HG03159 (cell line): ENCODE measurements at regions not wholly inside any gene's neighbourhood (a gene's known extent, or its start where the extent isn't known, plus 50 kb on each side); places are given as distances from the start of the nearest gene placed in this dataset.

ENCODE experiments used
- ATAC-seq: cut with Tn5 transposase; IDR thresholded peaks from one replicate; pipeline ENCODE4 v1.9.1; 2021; ENCODE audit warnings: mild to moderate bottlenecking, moderate library complexity; ENCODE audit not compliant: unreplicated experiment

- ATAC-seq = no peak
Observed at GRCh38 chr22:47394504-47395440, 632.3 kb downstream of the TBC1D22A start.

DNA sequence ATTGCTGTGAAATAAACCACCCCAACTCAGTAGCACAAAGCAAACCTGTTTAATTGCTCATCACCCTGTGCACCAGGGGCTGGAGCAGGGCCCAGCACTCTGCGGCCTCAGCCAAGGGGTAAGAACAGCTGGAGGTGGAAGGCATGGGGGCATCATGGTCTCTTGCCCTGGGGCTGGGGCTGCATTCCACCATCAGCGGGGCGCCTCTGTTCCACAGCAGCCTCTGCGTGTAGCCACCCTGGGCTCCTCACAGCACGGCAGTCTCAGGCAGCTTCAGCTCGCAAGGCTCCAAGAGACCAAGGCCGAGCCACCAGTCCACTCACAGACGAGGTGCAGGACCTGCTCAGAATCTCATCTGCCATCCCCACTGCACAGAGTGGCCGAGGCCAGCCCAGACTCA, 630.7 kb downstream of the TBC1D22A start:
- ATAC-seq = no peak

- no peak for ATAC-seq
Observed at GRCh38 chr22:47392729-47393128, 630.3 kb downstream of the TBC1D22A start.

DNA sequence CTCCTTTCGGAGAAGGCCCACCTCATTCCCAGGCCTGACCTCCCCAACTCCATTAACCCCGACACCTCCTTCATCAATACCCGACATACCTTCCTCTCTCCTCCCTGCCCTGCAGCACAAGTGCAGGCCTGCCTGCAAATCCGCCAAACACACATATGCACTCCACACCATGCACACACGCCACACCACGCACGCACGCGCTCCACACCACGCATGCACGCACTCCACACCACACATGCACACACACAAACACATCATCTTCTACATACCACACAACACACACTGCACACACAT, 629.6 kb downstream of the TBC1D22A start:
- ATAC-seq = no peak

DNA sequence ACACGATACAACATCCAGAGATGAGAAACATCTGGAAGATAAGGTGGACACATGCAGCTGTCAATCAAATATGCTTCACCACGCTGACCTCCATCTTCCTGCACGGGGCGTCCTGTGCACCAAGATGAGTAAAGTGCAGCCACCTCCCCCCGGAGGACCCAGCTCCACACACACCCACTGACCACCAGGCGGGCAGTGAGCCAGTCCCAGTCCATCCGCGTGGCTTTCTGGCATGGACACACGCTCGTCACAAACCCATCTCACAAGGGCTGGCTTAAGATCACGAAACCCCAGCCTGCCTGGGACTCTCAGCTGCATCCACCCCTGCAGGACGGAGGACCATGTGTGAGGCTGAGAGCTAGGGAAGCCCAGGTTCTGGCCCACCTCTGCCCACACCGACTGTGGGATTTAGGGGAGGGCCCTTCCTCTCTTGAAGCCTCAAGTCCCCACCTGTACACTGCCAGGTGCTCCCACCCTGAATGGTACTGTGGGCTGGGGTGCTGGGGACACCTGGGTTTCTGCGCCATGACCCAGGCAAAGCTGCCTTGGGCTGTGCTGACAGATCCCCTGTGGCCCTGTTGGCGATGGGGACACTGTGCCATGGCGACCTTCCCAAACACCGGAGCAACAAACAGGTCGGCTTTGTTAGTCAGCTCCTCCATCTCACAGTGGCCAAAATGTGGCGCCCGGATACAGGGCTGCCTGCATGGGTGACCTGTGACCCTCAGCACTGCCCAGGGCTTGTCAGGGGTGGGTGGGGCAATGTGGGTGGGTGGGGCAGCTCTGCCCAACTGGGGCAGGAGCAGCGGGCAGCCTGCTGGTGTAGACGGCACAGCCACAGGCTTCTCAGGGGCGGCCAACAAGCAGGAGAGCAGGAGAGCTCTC, 629.0 kb downstream of the TBC1D22A start:
- no peak for ATAC-seq

GRCh38 chr22:47390026-47390970, 627.8 kb downstream of the TBC1D22A start:
- ATAC-seq = no peak

DNA sequence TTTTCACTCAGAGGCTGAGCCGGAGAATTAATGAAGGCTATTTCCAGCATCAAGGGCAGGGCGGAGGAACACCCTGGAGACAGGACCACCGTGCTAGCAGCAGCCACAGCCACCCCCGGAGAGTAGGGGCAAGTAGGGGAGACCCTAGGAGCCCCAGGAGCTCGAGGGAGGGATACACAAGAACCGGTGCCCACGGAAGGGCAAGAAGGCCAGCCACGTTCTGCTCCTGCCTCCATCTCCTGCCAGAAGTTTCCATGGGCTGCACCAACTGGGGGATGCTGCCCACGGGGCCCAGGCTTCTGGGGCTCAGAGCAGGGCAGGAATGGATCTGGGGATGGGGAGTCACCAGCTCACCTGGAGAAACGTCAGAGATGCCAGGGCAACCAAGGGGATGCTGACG, 626.8 kb downstream of the TBC1D22A start:
- ATAC-seq = no peak

DNA sequence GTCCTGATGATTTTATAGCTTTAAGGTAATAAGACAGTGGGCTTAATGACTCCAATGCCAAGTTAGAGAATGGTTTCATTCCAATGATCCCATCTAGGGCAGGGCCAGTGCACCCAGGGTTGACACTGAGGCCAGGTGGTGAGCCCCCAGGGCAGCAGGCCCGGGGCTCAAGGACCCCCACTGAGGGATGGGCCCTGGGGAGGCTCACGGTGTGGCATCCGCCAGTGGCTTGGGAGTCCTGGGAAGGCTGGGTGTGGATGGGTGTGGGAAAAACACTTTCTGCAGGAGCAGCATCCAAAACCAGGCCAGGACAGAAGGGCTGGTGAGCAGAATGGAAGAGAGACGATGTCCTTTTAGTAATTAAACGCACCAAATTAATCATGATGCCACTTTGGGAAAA, 626.3 kb downstream of the TBC1D22A start:
- ATAC-seq = no peak

GRCh38 chr22:47388331-47388730, 625.9 kb downstream of the TBC1D22A start:
- ATAC-seq = no peak

- ATAC-seq = no peak
Observed at GRCh38 chr22:47386812-47387510, 624.5 kb downstream of the TBC1D22A start.

- no peak for ATAC-seq
Observed at GRCh38 chr22:47384977-47385376, 622.5 kb downstream of the TBC1D22A start.

DNA sequence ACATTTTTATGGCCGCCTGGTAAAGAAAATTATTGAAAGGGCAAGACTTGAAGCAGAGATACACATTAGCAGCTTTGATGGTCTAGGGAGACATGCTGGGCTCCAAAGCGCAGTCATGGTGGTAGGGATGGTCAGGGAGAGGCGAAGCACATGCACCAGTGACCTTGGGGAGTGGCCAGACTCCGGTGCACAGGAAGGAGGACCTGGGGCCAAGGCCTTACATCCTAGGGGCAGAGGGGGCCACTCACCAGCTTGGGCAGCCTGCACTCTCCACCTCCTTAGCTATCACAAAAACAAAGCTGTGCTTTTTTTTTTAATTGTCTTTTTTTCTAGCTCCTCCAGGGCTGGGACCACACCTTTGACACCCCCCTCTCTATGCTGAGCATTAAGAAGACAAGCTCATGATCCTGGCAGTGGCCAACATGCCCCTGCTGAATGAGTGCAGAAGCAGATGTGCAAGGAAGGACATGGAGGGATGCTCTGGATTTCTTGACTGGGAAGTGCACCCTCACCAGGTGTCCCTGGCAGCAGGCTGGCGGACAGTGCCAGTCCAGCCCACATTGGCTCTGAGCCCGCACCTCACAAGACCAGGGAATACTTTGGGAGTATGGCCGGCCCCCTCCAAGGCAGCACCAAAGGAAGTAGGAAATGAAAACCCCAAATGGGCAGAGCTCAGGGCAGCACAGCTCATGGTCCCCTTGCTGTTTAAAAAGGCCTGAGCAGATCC, 619.9 kb downstream of the TBC1D22A start:
- no peak for ATAC-seq

GRCh38 chr22:47381240-47381639, 618.8 kb downstream of the TBC1D22A start:
- ATAC-seq = no peak

DNA sequence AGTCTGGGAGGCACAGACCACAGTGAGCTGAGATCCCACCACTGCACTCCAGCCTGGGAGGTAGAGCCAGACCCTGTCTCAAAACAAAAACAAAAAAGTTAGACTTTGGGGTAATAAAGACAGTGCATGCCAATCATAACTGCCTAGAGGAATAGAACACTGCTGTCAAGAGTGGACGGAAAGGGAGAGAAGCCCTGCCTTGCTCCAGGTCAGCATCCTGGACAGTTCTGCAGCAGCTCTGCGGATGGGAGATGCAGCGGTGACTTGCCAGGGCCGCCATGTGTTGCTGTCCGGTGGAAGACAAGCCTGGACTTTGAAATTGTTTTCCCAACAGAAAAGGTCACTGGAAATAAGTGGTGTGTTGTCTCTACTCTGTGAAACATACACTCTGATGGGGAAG, 618.2 kb downstream of the TBC1D22A start:
- no peak for ATAC-seq

DNA sequence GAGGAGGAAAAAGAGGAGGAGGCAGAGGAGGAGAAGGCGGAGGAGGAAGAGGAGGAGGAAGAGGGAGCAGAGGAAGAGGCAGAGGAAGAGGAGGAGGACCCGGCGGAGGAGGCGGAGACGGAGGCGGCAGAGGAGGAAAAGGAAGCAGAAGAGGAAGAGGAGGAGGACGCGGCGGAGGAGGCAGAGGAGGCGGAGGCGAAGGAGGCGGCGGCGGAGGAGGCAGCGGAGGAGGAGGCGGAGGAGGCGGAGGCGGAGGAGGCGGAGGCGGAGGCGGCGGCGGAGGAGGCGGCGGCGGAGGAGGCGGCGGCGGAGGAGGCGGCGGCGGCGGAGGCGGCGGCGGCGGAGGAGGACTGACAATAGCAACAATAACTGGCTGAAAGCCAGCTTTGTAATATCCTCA, 616.6 kb downstream of the TBC1D22A start:
- ATAC-seq = no peak

DNA sequence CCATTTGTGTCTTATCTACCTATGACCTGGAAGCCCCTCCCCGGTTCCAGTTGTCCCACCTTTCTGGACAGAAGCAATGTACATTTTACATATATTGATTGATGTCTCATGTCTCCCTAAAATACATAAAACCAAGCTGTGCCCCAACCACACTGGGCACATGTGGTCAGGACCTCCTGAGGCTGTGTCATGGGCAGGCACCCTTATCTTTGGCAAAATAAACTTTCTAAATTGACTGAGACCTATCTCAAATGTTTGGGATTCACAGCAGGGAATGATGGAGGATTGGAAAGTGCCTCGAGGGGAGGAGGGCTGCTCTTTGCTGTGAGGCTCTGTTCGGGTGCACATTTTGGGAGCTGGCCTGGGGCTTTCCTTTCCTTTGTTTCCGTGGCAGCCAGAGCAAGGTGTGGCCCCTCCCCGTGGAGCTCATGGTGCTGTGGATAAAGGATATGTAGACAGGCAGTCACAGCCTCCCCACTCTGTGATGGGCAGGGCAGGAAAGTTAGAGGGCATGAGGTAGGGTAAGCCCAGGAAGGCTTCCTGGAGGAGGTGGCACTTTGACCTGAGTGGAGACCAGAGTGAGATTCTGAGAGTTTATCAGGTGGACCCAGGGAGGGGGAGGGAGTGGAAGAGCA, 615.6 kb downstream of the TBC1D22A start:
- no peak for ATAC-seq

GRCh38 chr22:47376901-47377505, 614.6 kb downstream of the TBC1D22A start:
- no peak for ATAC-seq

DNA sequence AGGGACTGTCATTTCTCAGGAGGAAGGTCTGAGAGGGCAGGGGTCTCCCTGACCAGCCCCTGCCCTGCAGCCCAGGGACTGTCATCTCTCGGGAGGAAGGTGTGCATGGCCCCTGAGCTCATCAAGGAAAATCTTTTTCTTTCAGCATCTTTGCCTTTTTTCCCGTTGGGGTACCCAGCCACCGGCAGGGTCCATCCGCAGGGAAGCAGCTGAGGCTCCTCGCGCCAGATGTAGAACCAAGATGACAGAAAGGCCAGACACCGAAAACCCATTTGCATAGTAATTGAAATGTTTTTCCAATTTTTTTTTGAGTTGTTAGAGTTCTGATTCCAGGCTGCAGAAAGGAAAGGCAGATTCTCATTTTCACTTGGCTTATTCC, 613.9 kb downstream of the TBC1D22A start:
- ATAC-seq = no peak
